ENCODE measurements at regions not wholly inside any gene's neighbourhood (a gene's known extent, or its start where the extent isn't known, plus 50 kb on each side); places are given as distances from the start of the nearest gene placed in this dataset.
"Not testable (repeated sequence)": the region's sequence is repeated elsewhere in the genome, so short reads cannot be mapped to it uniquely, and the experiment has no call there.

DNA sequence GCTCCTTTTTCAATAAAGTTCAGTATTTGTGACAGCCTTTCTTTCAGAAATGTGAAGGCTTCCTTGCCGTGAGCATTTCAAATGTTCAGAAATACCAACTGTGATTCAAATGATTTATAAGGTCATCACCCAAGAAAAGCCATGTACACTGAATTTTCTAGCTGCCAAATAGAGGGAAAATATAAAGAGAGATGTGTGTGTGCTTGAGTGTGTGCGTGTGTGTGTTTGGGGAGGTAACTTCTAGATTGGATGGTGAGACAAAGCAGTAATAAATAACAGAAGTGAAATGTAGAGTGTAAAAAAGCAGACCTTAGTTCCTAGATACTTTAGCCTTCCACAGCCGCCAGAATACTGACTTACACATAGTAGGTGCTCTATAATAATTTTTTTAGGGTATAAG is 577.4 kb downstream of the TBL1XR1 start:
- DNase-seq, result no peak

- DNase-seq, result no peak
These were observed 581.5 kb downstream of the TBL1XR1 start for GRCh38 chr3:176615826-176616225.

GRCh38 chr3:176611703-176612102 is 585.6 kb downstream of the TBL1XR1 start:
- DNase-seq, result no peak

- no peak for DNase-seq
These were observed 587.9 kb downstream of the TBL1XR1 start for GRCh38 chr3:176609361-176609760.

DNA sequence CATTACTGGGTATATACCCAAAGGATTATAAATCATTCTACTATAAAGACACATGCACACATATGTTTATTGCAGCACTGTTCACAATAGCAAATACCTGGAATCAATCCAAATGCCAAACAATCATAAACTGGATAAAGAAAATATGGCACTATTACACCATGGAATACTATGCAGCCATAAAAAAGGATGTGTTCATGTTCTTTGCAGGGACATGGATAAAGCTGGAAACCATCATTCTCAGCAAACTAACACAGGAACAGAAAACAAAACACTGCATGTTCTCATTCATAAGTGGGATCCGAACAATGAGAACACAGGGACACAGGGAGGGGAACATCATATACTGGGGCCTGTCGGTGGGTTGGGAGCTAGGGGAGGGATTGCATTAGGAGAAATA is 591.7 kb downstream of the TBL1XR1 start:
- not testable (repeated sequence) for DNase-seq

- DNase-seq, result no peak
These were observed 602.0 kb downstream of the TBL1XR1 start for GRCh38 chr3:176595307-176595706.

- no peak for DNase-seq
These were observed 606.6 kb downstream of the TBL1XR1 start for GRCh38 chr3:176590722-176591121.

- no peak for DNase-seq
These were observed 610.2 kb downstream of the TBL1XR1 start for GRCh38 chr3:176587089-176587488.

- no peak for DNase-seq
These were observed 612.7 kb downstream of the TBL1XR1 start for GRCh38 chr3:176584413-176585176.

DNA sequence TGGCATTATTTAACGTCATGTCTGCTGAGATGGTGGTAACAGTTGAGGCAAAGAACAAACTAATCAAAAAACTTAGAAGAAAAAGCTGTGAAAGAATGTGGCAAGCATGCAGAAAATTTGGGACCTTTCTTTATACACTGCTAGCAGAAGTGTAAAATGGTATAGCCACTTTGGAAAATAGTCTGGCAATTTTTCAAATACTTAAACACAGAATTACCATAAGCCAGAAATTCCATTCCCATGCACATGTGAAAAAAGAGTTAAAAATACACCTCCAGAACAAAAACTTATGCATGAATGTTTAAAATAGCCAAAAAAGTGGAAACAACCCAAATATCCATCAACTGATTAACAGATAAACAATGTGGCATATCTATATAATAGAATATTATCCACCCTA is 613.3 kb downstream of the TBL1XR1 start:
- DNase-seq, result no peak

DNA sequence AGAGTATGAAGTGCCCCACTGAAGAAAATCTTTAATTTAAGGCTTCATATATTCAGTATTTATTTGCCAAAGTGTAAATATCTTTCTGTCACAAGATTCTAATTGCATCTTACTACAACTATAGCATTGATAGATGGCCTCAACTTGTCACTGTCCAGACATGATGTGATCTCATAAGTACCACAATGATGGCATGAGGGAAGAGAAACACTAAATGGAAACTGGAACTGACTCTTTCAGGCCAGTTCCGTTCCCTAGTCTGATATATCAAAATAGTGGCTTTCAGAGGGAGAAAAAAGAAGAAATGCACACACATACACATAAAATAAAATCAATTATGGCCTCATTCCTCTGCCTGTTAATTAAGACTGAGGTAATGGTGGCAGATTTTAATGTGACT is 615.7 kb downstream of the TBL1XR1 start:
- no peak for DNase-seq

DNA sequence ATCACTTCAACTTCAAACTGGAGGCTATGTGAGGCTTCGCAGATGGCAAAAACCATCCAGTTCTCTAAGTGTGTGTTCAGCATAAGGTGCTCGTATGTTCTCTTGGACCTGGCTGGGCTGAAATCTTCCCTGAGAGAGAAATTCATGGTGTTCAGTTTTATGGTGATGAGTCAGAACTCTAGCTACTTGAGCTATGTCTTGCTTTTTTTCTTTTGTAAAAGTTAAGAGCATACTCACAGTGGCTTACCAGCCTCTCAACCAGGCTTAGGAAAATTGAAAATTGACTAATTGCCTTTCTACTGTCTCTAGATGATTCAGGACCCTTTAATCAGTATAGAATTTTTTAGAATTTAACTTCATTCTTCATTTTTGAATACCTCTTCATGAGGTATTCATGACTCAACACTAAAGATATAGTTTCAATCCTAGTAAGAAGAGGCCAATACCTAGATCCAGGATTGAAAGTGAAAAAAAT is 617.5 kb downstream of the TBL1XR1 start:
- DNase-seq, result no peak

DNA sequence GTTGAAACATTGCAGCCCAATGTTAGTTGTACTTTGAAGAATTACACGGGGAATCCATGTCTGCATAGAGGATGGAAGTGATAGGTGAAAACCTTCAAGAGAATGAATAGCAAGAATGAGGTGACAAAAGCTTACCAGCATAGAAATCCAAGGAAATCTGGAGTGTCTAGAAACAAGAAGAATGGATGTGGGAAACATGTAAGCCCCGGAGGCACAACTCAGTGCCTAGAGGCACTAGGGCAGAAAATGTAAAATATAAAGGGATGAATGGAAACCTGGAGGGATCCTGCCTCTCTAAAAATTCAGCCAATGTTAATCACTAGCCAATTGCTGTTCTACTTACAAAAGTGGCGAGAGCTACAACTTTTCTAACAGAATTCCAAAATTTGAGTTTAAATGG is 619.0 kb downstream of the TBL1XR1 start:
- DNase-seq, result no peak

DNA sequence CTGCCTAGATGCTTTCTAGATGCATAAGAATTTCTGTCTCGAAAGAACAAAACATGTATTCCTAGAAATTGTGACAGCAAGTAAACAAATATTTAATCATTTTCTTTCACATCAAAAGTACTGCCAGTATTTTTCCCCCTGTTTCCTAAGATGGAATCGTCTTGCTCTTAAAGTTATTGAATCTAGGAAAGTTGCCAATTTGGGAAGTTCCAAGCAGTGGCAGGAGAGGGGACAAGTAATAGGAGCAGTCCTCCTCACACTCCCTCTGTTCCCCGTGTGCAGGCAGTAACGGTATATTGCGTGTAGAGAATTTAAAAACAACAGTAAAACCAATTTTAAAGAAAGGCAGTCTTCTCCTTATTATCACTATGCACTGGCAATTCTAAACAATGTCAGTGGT is 619.8 kb downstream of the TBL1XR1 start:
- no peak for DNase-seq

DNA sequence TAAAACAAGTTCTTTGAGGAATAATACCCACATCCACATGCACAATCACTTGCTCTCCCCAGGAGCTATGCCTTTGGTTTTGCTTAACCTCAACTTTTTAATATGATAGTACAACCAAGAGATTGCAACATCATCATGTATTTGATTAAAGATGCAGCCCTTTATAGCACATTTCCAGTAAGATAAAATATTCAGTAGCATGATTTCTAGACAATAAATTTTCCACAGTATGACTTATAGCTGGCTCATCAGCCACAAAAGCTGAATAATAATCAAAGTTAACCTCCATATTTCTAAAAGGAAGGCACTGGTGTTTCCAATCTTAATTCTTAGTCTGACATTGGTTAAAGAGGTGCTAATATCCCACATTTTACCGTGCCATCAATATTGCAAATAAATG is 622.5 kb downstream of the TBL1XR1 start:
- DNase-seq, result no peak

DNA sequence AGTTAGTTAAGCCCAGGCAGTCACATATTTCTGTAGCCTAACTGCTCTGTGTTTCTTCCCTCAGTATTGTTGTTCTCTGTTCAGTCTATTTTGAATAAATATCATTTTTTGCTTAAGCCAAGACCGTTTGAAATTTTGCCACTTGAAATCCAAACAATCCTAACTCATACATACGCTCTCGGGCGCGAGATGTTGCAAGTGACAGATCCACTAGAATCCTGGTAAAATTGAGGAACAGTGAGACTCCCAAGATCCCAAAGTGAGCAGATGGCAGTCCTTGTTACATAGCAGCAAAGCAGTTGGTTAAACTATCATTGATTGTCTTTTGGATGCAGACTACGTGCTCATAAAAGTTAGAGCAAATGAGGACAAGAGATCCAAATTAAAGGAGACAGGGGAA is 625.4 kb downstream of the TBL1XR1 start:
- DNase-seq, result no peak

DNA sequence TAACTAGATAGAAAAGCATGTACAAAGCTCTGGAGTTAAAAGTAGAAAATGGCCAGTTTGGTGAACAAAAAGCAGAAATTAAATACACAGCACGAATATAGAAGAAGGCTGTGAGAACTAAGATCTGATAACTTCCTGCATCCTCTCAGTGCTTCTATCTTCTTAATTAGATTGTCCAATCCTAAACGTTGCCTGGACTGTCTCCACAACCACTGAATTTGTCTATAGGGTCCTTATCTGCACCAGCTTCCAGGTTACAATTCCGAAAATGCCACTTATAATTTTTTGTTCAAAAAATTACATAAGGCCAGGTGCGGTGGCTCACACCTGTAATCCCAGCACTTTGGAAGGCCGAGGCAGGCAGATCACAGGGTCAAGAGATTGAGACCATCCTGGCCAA is 626.3 kb downstream of the TBL1XR1 start:
- DNase-seq, result no peak

DNA sequence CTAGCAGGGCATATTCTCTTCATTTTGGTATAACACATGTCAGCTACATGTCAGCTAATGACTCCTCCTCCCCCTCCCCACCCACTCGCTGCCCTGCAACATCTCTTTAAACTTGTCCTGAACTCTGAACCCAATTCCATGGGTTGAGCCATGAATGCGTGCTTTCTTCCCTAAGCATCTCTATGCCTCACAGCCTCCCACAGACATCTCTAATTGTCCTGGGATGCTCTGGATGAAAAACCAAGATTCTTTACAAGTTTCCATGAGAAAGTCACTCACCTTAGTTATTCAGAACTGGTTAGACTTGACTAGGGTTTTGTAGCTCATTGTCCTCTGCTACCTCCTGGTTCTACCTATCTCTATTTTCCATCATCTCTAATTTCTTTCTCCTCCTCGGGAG is 629.1 kb downstream of the TBL1XR1 start:
- DNase-seq, result no peak

DNA sequence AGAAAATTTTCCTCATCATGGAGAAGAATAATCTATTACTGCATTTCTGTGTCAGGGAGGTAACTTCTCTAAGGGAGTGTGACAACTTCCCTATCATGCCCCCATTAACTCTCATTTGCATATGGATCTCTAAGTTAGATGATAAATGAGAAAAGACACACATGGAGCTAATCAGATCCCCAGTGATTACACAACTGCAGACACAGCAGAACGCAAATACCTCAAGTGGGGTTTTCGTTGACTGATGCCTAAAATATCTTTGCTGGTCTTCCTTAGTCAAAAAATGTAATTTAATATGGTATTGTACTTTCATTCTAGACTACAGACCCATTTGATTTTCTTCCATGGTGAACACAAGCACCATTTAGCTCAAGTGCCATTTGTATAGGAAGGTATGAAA is 630.5 kb downstream of the TBL1XR1 start:
- DNase-seq, result no peak

GRCh38 chr3:176562331-176562730 is 635.0 kb downstream of the TBL1XR1 start:
- peak; percentile 6 for DNase-seq

DNA sequence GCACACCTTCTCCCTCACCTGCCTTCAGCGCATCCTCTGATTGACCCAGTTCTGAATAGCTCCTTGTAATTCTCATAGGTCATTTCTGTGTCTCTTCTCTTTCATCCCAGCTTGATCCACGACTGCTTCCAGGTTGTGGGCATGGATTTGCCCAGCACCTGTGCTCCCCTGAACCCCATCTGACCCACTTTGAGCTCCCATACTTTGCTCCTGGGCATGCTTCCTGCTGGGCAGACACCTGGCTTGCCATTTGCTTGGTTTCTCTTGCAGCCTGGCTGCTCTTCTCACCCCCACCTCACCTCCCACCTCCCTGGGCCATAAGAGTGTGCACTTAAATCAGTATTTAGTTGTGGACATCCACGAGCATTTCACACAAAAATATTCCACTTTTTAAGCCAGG is 635.5 kb downstream of the TBL1XR1 start:
- no peak for DNase-seq

DNA sequence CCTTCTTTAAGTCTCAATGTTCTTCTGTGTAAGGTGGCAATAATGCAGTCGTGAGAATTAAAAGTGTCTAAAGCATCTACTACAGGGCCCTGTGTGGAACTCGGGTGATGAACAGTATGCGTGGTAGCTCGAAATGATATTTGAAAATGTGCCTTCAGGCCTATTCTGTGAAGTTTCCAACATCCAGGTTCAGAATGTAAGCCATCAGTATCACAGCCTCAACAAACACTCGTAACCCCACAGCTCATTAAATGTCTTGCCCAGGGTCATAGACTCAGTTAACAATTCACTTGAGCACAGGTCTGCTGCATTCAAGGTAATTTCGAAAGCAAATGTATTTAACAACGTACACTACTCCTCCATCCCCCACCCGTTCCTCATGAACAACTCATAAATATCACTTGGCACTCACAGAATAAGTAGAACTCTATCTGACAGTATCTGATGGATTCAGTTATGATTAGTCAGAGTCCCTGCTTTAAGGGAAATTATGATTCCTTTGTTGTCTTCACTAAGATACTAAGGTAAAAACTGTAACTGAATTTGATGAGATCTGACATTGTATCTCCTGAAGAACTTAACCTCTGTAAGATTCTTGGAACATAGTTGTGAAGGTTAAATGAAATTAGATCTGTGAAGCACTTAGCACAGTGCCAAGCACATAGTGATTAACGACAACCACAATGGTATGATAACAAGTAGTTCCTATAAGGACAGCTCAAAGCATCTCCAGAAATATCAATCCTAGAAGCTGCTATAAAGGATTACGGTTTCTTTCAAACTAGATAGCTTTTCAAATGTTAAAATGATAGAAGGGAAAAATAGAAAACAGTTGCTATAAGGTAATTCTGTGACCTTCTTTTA is 642.3 kb downstream of the TBL1XR1 start:
- DNase-seq, result no peak

DNA sequence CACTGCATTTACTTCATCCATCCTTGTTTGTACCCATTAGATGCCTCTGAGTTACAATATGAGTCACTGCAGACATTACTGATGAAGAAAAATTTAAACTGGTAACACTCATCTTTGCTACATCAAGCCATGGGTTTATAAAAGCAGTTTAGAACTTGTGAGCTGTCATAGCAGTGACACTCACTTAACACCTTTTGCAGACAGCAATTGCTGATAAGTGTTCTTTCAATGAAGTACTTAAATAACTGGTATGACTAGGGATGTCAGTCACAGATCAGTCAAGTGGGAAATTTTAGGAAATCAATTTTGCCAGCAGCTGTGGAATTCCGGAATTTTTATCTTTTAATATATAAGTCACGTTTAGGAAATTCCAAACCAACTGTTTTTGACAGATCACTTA is 643.0 kb downstream of the TBL1XR1 start:
- no peak for DNase-seq

GRCh38 chr3:176526942-176527341 is 670.3 kb downstream of the TBL1XR1 start:
- DNase-seq, result no peak
